ENCODE measurements at regions not wholly inside any gene's neighbourhood (a gene's known extent, or its start where the extent isn't known, plus 50 kb on each side); places are given as distances from the start of the nearest gene placed in this dataset.

GRCh38 chr2:200128296-200128695, 172.9 kb downstream of the MAIP1 start:
- H3K4me1 ChIP-seq (ENCODE audit: insufficient read depth, low read length), result peaks cover 31% of the 10 kb centered on the region

GRCh38 chr2:200129721-200130462, 174.5 kb downstream of the MAIP1 start:
- Histone ChIP-seq H3K4me2 (ENCODE audit: low read length) (peak overlapping the region; percentile 55; the same call in 1 of the 2 replicates), H3K36me3 (ENCODE audit: low read depth, low read length) (no peaks in the 10 kb centered on the region), H3K9me3 (ENCODE audit: low read length) (0 out of 2 replicates have a peak, but pooled peaks cover under 1% of the 10 kb centered on the region), H3K9ac (ENCODE audit: low read length) (no peak overlapping the region), H3K4me1 (ENCODE audit: insufficient read depth, low read length) (peaks cover 31% of the 10 kb centered on the region), H3F3A (ENCODE audit: low read length, unreplicated experiment) (no peaks in the 10 kb centered on the region), H2AFZ (ENCODE audit: low read length) (no peak overlapping the region), H3K27ac (ENCODE audit: low read length) (peak overlapping the region; percentile 85), H3K9me2 (replicated peaks; ENCODE audit: low read length) (no peaks in the 10 kb centered on the region), H4K20me1 (ENCODE audit: low read length) (no peaks in the 10 kb centered on the region), H3K4me3 (ENCODE audit: low read length) (no peak overlapping the region), H3K79me2 (ENCODE audit: low read length) (no peaks in the 10 kb centered on the region), H3K27me3 (ENCODE audit: low read length) (no peaks in the 10 kb centered on the region)
- intact Hi-C loops (cut with micrococcal nuclease), result loop anchor here (10.0 kb wide), 1 partner anchor 145 kb away; no protein-coding TSS in a partner anchor
- peak; percentile 43 for DNase-seq
- ATAC-seq, result peak; percentile 14; the same call in 1 of the 2 replicates
- ChIA-PET CTCF (no interaction called here), POLR2A (ENCODE audit: unreplicated experiment) (no interaction called here)
- TF ChIP-seq EZH2phosphoT487 (IDR thresholded peaks at IDR 0.05; ENCODE audit: borderline replicate concordance, low read length), result no peak
- no peak for TF ChIP-seq CTCF (conservative IDR thresholded peaks at IDR 0.05; ENCODE audit: low read depth, low read length)
- TF ChIP-seq EZH2 (IDR thresholded peaks at IDR 0.05; ENCODE audit: low read length, unreplicated experiment), result no peak
- no TSS peak for BruUV-seq (replicated peaks)

More at GRCh38 chr2:200128296-200128695, 172.9 kb downstream of the MAIP1 start:
- ChIA-PET CTCF (no interaction called here), POLR2A (ENCODE audit: unreplicated experiment) (no interaction called here)
- no peak for DNase-seq
- BruUV-seq (replicated peaks), result no TSS peak
- Histone ChIP-seq H3K36me3 (ENCODE audit: low read depth, low read length) (no peaks in the 10 kb centered on the region), H3K9me3 (ENCODE audit: low read length) (no peaks in the 10 kb centered on the region), H3K79me2 (ENCODE audit: low read length) (no peaks in the 10 kb centered on the region), H2AFZ (ENCODE audit: low read length) (no peak overlapping the region), H3K4me3 (ENCODE audit: low read length) (no peak overlapping the region), H3K9me2 (replicated peaks; ENCODE audit: low read length) (no peaks in the 10 kb centered on the region), H3K27ac (ENCODE audit: low read length) (no peak overlapping the region), H3K27me3 (ENCODE audit: low read length) (no peaks in the 10 kb centered on the region), H3K9ac (ENCODE audit: low read length) (no peak overlapping the region), H3K4me2 (ENCODE audit: low read length) (no peak overlapping the region), H4K20me1 (ENCODE audit: low read length) (no peaks in the 10 kb centered on the region), H3F3A (ENCODE audit: low read length, unreplicated experiment) (no peaks in the 10 kb centered on the region)
- no peak for ATAC-seq
- intact Hi-C loops (cut with micrococcal nuclease), result no loop called here
- no peak for TF ChIP-seq EZH2phosphoT487 (IDR thresholded peaks at IDR 0.05; ENCODE audit: borderline replicate concordance, low read length)
- no peak for TF ChIP-seq EZH2 (IDR thresholded peaks at IDR 0.05; ENCODE audit: low read length, unreplicated experiment)
- no peak for TF ChIP-seq CTCF (conservative IDR thresholded peaks at IDR 0.05; ENCODE audit: low read depth, low read length)

- ChIA-PET CTCF (no interaction called here), POLR2A (ENCODE audit: unreplicated experiment) (no interaction called here)
- ATAC-seq (peak; percentile 83), DNase-seq (peak; percentile 82)
- BruUV-seq (replicated peaks), result no TSS peak
- Histone ChIP-seq H3K4me1 (ENCODE audit: insufficient read depth, low read length) (peaks cover 31% of the 10 kb centered on the region), H3K4me2 (ENCODE audit: low read length) (peak overlapping the region; percentile 55), H3K79me2 (ENCODE audit: low read length) (no peaks in the 10 kb centered on the region), H3K36me3 (ENCODE audit: low read depth, low read length) (no peaks in the 10 kb centered on the region), H3K27me3 (ENCODE audit: low read length) (no peaks in the 10 kb centered on the region), H3F3A (ENCODE audit: low read length, unreplicated experiment) (no peaks in the 10 kb centered on the region), H3K27ac (ENCODE audit: low read length) (peak overlapping the region; percentile 85), H3K9me3 (ENCODE audit: low read length) (0 out of 2 replicates have a peak, but pooled peaks cover 5% of the 10 kb centered on the region), H3K4me3 (ENCODE audit: low read length) (no peak overlapping the region), H2AFZ (ENCODE audit: low read length) (no peak overlapping the region), H3K9ac (ENCODE audit: low read length) (peak overlapping the region; percentile 41; the same call in 1 of the 2 replicates), H4K20me1 (ENCODE audit: low read length) (no peaks in the 10 kb centered on the region), H3K9me2 (replicated peaks; ENCODE audit: low read length) (no peaks in the 10 kb centered on the region)
- TF ChIP-seq EZH2 (IDR thresholded peaks at IDR 0.05; ENCODE audit: low read length, unreplicated experiment), result no peak
- TF ChIP-seq CTCF (conservative IDR thresholded peaks at IDR 0.05; ENCODE audit: low read depth, low read length), result no peak
- no peak for TF ChIP-seq EZH2phosphoT487 (IDR thresholded peaks at IDR 0.05; ENCODE audit: borderline replicate concordance, low read length)
- intact Hi-C loops (cut with micrococcal nuclease), result loop anchor here (10.0 kb wide), 1 partner anchor 146 kb away; no protein-coding TSS in a partner anchor
These were observed 175.4 kb downstream of the MAIP1 start for GRCh38 chr2:200130762-200131166.
